Esophagus muscularis mucosa (tissue), 4 donors: ENCODE measurements at regions not wholly inside any gene's neighbourhood (a gene's known extent, or its start where the extent isn't known, plus 50 kb on each side); places are given as distances from the start of the nearest gene placed in this dataset.

Experiments
- DNase-seq: peaks from one replicate; pipeline ENCODE4 v3.0.0-alpha.2; 2017; ENCODE audit errors: extremely low spot score
- H3K27ac ChIP-seq, 4 donors: fragments of 200-600 bp; sonication (generic); replicated peaks in 1 of 4; 1 replicate in 3 of 4; 2 replicates in 1 of 4; pipeline ENCODE4 v1.5.1; 2016 to 2019; ENCODE audit warnings: mild to moderate bottlenecking in 1 of 4
- H3K27me3 ChIP-seq, 4 donors: fragments of 200-600 bp; sonication (generic); one replicate each; pipeline versions ENCODE4 v1.5.1 to v1.6.0; 2016 to 2019
- H3K36me3 ChIP-seq, 4 donors: fragments of 200-600 bp; sonication (generic); one replicate each; pipeline ENCODE4 v1.5.1; 2016 to 2019
- H3K4me1 ChIP-seq, 4 donors: fragments of 200-600 bp; sonication (generic); one replicate each; pipeline ENCODE4 v1.5.1; 2016 to 2019
- H3K4me3 ChIP-seq, 4 donors: fragments of 200-600 bp; sonication (generic); 1 replicate in 2 of 4; 2 replicates in 2 of 4; pipeline ENCODE4 v1.5.1; 2016 to 2019; ENCODE audit warnings: mild to moderate bottlenecking in 4 of 4, moderate library complexity in 1 of 4
- H3K9me3 ChIP-seq, 4 donors: fragments of 200-600 bp; sonication (generic); 1 replicate in 3 of 4; 2 replicates in 1 of 4; pipeline ENCODE4 v1.5.1; 2016 to 2019
- EP300 ChIP-seq: sonication (generic); formaldehyde crosslinking; IDR thresholded peaks from one replicate; pipeline ENCODE4 v1.6.1; 2017; ENCODE audit warnings: antibody characterized with exemption
- POLR2A ChIP-seq: fragments of 450-650 bp; IDR thresholded peaks from one replicate; pipeline ENCODE4 v1.6.1; 2017; ENCODE audit warnings: antibody characterized with exemption, moderate library complexity, mild to moderate bottlenecking, low read depth
- POLR2AphosphoS5 ChIP-seq, 2 donors: sonication (generic); formaldehyde crosslinking; IDR thresholded peaks; one replicate each; pipeline ENCODE4 v1.6.1; 2017; ENCODE audit warnings: antibody characterized with exemption in 2 of 2
- WGBS: methylation state at CpG from one replicate; pipeline ENCODE4 v1.1.5; 2018; 5-methylcytosine and 5-hydroxymethylcytosine counted together
- intact Hi-C: fragments of 100-400 bp; cut with DNase I; formaldehyde crosslinking; loops from one replicate; pipeline ENCODE4 v1.15.1; 2023
- TF ChIP-seq, protein P1 (sequence below), 3 experiments: fragments of 200-600 bp in 2 of 3; fragments of 450-650 bp in 1 of 3; sonication (generic) in 2 of 3; IDR thresholded peaks; one replicate each; pipeline ENCODE4 v1.5.1; 2017 to 2019; ENCODE audit warnings: antibody characterized with exemption in 3 of 3, mild to moderate bottlenecking in 2 of 3, moderate library complexity in 1 of 3

DNA sequence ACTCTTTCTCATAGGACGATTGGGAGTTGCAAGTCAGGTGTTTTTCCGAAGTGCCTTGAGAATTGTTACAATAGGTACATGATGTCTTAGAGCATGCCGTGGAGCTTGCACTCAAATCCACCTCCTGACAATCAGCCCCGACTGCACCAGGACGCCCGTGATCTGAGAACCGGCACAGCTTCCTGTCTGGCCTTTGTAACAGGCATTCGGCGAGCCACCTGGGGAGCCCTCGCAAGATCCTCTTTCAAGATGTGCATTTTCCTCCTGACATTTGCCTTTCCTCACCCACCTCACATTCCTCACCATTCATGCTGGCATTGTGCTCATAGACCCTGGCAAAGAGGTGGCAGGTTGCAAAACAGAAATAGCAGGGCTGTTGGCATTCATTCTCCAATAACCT lies 427.3 kb downstream of the GALR1 start:
- Histone ChIP-seq H3K36me3 (no peaks in the 10 kb centered on the region), H3K9me3 (no peaks in the 10 kb centered on the region), H3K4me1 (peaks cover 0 to under 1% (median 0%) of the 10 kb centered on the region in 4 donors), H3K27me3 (peaks cover 0 to 27% (median 2%) of the 10 kb centered on the region in 4 donors), H3K4me3 (no peak overlapping the region), H3K27ac (no peak overlapping the region)
- TF ChIP-seq EP300 (no peak), POLR2A (no peak), POLR2AphosphoS5 (IDR thresholded peaks at IDR 0.05) (no peak)
- TF ChIP-seq, protein P1, sequence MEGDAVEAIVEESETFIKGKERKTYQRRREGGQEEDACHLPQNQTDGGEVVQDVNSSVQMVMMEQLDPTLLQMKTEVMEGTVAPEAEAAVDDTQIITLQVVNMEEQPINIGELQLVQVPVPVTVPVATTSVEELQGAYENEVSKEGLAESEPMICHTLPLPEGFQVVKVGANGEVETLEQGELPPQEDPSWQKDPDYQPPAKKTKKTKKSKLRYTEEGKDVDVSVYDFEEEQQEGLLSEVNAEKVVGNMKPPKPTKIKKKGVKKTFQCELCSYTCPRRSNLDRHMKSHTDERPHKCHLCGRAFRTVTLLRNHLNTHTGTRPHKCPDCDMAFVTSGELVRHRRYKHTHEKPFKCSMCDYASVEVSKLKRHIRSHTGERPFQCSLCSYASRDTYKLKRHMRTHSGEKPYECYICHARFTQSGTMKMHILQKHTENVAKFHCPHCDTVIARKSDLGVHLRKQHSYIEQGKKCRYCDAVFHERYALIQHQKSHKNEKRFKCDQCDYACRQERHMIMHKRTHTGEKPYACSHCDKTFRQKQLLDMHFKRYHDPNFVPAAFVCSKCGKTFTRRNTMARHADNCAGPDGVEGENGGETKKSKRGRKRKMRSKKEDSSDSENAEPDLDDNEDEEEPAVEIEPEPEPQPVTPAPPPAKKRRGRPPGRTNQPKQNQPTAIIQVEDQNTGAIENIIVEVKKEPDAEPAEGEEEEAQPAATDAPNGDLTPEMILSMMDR (IDR thresholded peaks at IDR 0.05): no peak
- intact Hi-C loops: no loop called here
- DNase-seq: no peak
- WGBS: 20% methylated on average over 10 of the region's 10 CpGs

DNA sequence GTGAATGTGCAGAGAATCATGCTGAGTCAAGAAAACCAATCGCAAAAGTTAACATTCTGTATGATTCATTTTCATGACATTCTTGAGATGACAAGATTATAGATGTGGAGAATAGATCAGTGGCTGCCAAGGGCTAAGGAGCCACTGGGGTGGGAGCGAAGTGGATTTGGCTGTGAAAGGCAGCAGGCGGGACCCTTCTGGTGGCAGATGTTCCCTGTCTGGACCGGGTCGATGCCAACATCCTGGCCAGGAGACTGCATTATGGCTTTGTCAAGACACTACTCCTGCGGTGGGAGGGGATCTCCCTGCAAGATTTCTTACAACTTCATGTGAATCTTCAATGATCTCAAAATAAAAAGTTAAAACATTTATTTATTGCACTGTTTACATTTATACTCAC lies 427.9 kb downstream of the GALR1 start:
- H3K27ac ChIP-seq: no peak overlapping the region
- peaks cover 0 to 21% (median 2%) of the 10 kb centered on the region in 4 donors for H3K27me3 ChIP-seq
- H3K4me1 ChIP-seq: no peaks in the 10 kb centered on the region
- intact Hi-C loops: no loop called here
- no peak for TF ChIP-seq POLR2A
- no peak for TF ChIP-seq EP300
- TF ChIP-seq POLR2AphosphoS5 (IDR thresholded peaks at IDR 0.05): no peak
- TF ChIP-seq, protein P1 (IDR thresholded peaks at IDR 0.05): no peak
- no peaks in the 10 kb centered on the region for H3K9me3 ChIP-seq
- no peaks in the 10 kb centered on the region for H3K36me3 ChIP-seq
- WGBS: 40% methylated on average over 6 of the region's 6 CpGs
- no peak overlapping the region for H3K4me3 ChIP-seq
- no peak for DNase-seq

DNA sequence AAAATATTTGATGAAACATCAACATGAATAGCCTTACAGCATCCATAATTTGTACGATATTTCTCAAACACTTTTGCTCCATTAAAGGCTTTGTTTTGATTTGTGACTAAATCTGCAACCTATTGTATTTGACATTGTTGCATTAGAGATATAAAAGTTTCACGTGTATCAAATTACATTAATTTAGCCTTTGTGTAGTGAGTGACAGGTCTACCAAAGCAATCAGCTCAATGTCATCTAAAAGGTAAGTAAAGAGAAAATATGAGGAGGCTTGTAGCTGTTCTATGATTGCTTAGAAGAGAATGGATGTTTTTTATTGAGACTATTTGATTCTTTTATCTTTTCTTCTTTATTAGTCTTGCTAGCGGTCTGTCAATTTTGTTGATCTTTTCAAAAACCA lies 430.2 kb downstream of the GALR1 start:
- DNase-seq: no peak
- Histone ChIP-seq H3K27ac (no peak overlapping the region), H3K27me3 (peaks cover 0 to 4% (median under 1%) of the 10 kb centered on the region in 4 donors), H3K4me3 (no peak overlapping the region), H3K36me3 (no peaks in the 10 kb centered on the region), H3K9me3 (peaks cover 0 to 6% (median 0%) of the 10 kb centered on the region in 4 donors), H3K4me1 (no peaks in the 10 kb centered on the region)
- 78% methylated on average over 3 of the region's 3 CpGs for WGBS
- intact Hi-C loops: no loop called here
- TF ChIP-seq EP300 (no peak), POLR2AphosphoS5 (IDR thresholded peaks at IDR 0.05) (no peak), POLR2A (no peak)
- TF ChIP-seq, protein P1 (IDR thresholded peaks at IDR 0.05): no peak

DNA sequence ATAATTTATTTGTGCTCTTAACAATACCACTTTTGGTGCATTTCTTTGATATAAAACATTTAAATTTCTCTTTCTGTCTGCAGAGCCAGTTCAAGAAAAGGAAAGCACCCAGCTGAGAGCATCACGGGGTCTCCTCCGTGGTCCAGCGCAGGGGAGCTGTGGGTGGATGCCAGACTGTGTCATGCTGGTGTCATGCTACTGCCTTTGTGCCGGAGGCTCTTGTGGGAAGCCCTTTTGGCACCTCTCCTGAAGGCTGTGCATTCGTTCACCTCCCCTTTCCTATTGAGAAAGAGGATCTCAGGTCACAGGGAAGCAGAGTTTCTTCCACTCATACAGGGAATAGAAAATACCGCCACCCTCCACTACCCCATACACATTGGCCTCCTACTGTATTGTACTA lies 450.4 kb downstream of the GALR1 start:
- TF ChIP-seq, protein P1 (IDR thresholded peaks at IDR 0.05): no peak
- TF ChIP-seq EP300 (no peak), POLR2A (no peak), POLR2AphosphoS5 (IDR thresholded peaks at IDR 0.05) (no peak)
- Histone ChIP-seq H3K36me3 (no peaks in the 10 kb centered on the region), H3K27me3 (peaks cover 0 to 10% (median 2%) of the 10 kb centered on the region in 4 donors), H3K9me3 (no peaks in the 10 kb centered on the region), H3K4me3 (no peak overlapping the region), H3K4me1 (no peaks in the 10 kb centered on the region), H3K27ac (no peak overlapping the region)
- WGBS: 78% methylated on average over 6 of the region's 6 CpGs
- no peak for DNase-seq
- intact Hi-C loops: no loop called here

DNA sequence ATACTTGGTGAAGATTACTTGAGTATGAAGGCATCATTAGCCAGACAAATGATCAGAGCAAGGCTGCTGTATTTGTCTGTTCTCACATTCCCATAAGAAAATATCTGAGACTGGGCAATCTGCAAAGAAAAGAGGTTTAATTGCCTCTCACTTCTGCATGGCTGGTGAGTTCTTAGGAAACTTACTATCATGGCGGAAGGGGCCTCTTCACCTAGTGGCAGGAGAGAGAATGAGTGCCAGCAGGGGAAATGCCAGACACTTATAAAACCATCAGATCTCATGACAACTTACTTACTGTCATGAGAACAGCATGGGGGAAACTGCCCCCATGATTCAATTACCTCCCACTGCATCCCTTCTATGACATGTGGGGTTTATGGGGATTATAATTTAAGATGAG lies 452.3 kb downstream of the GALR1 start:
- H3K4me3 ChIP-seq: no peak overlapping the region
- 77% methylated on average over 1 of the region's 1 CpG for WGBS
- H3K4me1 ChIP-seq: no peaks in the 10 kb centered on the region
- peaks cover 0 to 16% (median 2%) of the 10 kb centered on the region in 4 donors for H3K27me3 ChIP-seq
- TF ChIP-seq EP300 (no peak), POLR2AphosphoS5 (IDR thresholded peaks at IDR 0.05) (no peak), POLR2A (no peak)
- TF ChIP-seq, protein P1 (IDR thresholded peaks at IDR 0.05): no peak
- H3K9me3 ChIP-seq: no peaks in the 10 kb centered on the region
- DNase-seq: no peak
- no peaks in the 10 kb centered on the region for H3K36me3 ChIP-seq
- H3K27ac ChIP-seq: no peak overlapping the region
- intact Hi-C loops: no loop called here
